ENCODE measurements at regions not wholly inside any gene's neighbourhood (a gene's known extent, or its start where the extent isn't known, plus 50 kb on each side); places are given as distances from the start of the nearest gene placed in this dataset.

DNA sequence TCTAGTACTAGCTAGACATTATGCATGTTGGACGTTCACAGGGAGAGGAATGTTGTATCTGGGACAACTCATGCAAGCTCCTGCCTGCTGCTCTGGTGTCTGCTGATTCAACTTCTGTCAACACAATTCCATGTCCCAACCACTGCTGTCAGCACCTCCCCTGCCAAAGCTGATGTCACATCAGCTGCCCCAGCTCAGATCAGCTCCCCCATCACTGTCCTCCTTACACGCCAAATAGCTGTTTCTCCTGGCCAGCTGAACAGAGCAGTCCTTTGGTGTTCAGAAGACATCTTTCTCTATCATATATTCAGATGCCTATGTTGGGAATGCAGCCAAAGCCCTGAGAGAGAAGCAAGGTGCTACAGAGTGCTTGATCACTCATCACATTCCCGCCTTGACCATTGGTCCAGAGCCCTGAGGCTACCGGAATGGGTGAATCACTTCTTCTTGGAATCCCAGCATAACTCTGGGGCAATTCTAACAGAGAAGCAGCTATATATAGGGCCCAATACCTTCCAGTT lies 223.3 kb downstream of the SEC61B start:
- Histone ChIP-seq H3K4me3 (no peak overlapping the region), H3K27me3 (no peaks in the 10 kb centered on the region), H3K27ac (no peak overlapping the region), H3K9me3 (no peaks in the 10 kb centered on the region), H3K4me1 (no peaks in the 10 kb centered on the region), H3K36me3 (no peaks in the 10 kb centered on the region)
- no peak for DNase-seq
- no peak for TF ChIP-seq POLR2A (IDR thresholded peaks at IDR 0.05)
- TF ChIP-seq, protein P1, sequence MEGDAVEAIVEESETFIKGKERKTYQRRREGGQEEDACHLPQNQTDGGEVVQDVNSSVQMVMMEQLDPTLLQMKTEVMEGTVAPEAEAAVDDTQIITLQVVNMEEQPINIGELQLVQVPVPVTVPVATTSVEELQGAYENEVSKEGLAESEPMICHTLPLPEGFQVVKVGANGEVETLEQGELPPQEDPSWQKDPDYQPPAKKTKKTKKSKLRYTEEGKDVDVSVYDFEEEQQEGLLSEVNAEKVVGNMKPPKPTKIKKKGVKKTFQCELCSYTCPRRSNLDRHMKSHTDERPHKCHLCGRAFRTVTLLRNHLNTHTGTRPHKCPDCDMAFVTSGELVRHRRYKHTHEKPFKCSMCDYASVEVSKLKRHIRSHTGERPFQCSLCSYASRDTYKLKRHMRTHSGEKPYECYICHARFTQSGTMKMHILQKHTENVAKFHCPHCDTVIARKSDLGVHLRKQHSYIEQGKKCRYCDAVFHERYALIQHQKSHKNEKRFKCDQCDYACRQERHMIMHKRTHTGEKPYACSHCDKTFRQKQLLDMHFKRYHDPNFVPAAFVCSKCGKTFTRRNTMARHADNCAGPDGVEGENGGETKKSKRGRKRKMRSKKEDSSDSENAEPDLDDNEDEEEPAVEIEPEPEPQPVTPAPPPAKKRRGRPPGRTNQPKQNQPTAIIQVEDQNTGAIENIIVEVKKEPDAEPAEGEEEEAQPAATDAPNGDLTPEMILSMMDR (IDR thresholded peaks at IDR 0.05), result no peak
- intact Hi-C loops (cut with DNase I; ENCODE audit: low total_unique reads), result no loop called here

- no peaks in the 10 kb centered on the region for H3K36me3 ChIP-seq
- intact Hi-C loops (cut with DNase I; ENCODE audit: low total_unique reads), result no loop called here
- H3K27ac ChIP-seq, result no peak overlapping the region
- H3K9me3 ChIP-seq, result no peaks in the 10 kb centered on the region
- TF ChIP-seq, protein P1 (IDR thresholded peaks at IDR 0.05), result no peak
- no peak for TF ChIP-seq POLR2A (IDR thresholded peaks at IDR 0.05)
- H3K4me1 ChIP-seq, result no peaks in the 10 kb centered on the region
- no peak for DNase-seq
- H3K27me3 ChIP-seq, result no peaks in the 10 kb centered on the region
- no peak overlapping the region for H3K4me3 ChIP-seq
These were observed 223.8 kb downstream of the SEC61B start for GRCh38 chr9:99445920-99446319.

DNA sequence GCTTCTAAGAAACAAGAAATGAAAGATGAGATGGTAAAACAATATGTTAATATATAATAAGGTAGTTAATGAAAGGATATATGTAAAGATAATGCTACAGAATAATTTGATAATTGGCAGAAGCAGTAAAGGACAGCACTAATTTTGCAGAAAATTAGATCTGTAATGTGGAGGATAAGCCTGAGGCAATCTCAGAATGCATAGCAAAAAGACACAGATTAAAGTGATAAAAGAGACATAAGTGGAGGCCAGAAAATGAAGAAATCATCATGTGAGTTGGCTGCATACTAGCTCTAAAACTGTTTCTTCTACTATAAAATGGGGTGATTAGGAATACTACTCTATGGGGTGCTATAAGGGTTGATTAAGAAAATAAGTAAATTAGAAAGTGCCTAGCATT lies 225.9 kb downstream of the SEC61B start:
- TF ChIP-seq POLR2A (IDR thresholded peaks at IDR 0.05), result no peak
- TF ChIP-seq, protein P1 (IDR thresholded peaks at IDR 0.05), result no peak
- intact Hi-C loops (cut with DNase I; ENCODE audit: low total_unique reads), result no loop called here

DNA sequence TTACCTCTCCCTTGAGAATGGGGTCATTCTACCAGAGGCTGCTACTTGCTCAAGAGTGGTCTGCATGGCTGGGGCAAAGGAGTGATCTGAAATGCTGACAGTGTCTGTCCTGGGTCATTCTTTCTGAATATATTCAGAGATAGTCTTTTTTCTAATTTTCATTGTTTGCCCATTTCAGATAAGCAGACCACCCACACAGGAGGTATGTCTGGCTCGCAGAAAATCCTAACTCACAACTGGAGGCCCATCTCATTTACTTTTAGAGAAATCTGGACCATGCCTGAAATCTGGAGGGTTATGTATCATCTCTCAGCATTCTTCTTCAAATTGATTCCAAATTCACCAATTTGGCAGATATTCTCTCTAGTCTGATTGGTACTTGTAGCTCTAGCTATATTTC lies 227.6 kb downstream of the SEC61B start:
- Histone ChIP-seq H3K36me3 (no peaks in the 10 kb centered on the region), H3K27ac (no peak overlapping the region), H3K27me3 (no peaks in the 10 kb centered on the region), H3K4me3 (no peak overlapping the region), H3K9me3 (no peaks in the 10 kb centered on the region), H3K4me1 (no peaks in the 10 kb centered on the region)
- intact Hi-C loops (cut with DNase I; ENCODE audit: low total_unique reads), result no loop called here
- TF ChIP-seq, protein P1 (IDR thresholded peaks at IDR 0.05), result no peak
- TF ChIP-seq POLR2A (IDR thresholded peaks at IDR 0.05), result no peak
- no peak for DNase-seq

More for the DNA sequence above, 225.9 kb downstream of the SEC61B start:
- no peak for DNase-seq
- H3K4me3 ChIP-seq, result no peak overlapping the region
- H3K4me1 ChIP-seq, result no peaks in the 10 kb centered on the region
- no peak overlapping the region for H3K27ac ChIP-seq
- H3K36me3 ChIP-seq, result no peaks in the 10 kb centered on the region
- no peaks in the 10 kb centered on the region for H3K27me3 ChIP-seq
- no peaks in the 10 kb centered on the region for H3K9me3 ChIP-seq

DNA sequence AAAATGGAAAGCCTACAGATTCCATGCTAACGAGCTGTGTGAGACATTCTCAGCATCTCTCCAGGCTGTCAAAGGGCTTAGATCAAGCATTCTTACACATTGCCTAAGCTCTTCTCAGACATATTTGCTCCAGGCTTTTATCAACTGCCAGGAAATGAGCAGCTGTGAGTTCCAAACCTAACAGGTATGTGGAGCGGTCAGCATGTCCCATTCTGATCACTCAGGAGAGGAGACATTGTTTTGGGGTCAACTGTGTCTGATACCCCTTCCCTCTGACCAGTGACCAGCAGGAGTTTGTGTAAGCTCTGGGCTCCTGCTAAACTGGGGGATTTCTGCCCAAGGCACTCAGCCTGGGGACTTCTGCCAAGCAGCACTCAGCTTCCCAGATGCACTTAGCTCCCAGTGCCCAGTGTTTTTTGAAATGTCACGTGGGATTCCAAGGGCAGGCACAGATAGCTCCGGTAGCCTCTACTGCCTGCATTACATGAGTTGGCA lies 229.1 kb downstream of the SEC61B start:
- no peak overlapping the region for H3K27ac ChIP-seq
- H3K36me3 ChIP-seq, result no peaks in the 10 kb centered on the region
- no peaks in the 10 kb centered on the region for H3K9me3 ChIP-seq
- H3K4me3 ChIP-seq, result no peak overlapping the region
- no peaks in the 10 kb centered on the region for H3K27me3 ChIP-seq
- TF ChIP-seq POLR2A (IDR thresholded peaks at IDR 0.05), result no peak
- TF ChIP-seq, protein P1 (IDR thresholded peaks at IDR 0.05), result no peak
- DNase-seq, result no peak
- intact Hi-C loops (cut with DNase I; ENCODE audit: low total_unique reads), result no loop called here
- no peaks in the 10 kb centered on the region for H3K4me1 ChIP-seq

Measured in uterus (tissue), 3 donors.